ENCODE measurements at regions not wholly inside any gene's neighbourhood (a gene's known extent, or its start where the extent isn't known, plus 50 kb on each side); places are given as distances from the start of the nearest gene placed in this dataset.

DNA sequence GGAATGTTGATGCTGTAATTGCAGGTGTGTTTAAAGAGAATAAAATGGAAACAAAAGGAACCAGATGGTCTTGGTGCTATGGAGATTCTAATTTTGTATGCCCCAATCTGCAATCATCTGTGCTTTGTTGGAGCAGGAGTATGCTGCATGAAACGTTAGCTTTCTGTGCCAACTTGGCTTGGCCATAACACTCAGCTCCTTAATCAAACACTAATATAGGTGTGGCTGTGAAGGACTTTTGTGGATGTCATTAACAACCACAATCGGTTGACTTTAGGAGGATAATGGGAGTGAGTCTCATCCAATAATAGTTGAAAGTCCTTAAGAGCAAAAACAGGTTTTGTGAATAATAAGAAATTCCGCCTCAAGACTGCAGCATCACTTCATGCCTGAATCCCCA lies 399.2 kb downstream of the NLGN4X start:
- Histone ChIP-seq H3K27ac (no peak overlapping the region), H3K4me3 (no peak overlapping the region)

DNA sequence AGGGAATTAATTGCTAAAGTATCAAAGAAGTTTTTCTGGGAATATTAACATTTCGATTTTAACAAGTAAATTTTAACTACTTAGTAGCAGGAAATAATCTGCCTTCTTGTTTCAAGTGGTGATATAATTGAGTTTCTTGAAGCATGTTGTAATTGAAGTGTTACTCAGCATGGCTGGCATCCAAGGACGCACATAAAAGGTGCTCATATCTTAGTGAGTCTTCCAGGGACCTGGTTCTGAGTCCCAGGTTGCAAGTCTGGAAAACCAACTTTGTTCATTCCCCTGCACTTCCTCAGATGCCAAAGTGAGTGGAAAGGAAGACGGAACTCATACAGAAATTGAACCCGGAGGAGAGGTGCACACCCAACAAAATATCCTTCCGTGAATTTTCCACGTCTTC lies 399.6 kb downstream of the NLGN4X start:
- H3K27ac ChIP-seq, result no peak overlapping the region
- no peak overlapping the region for H3K4me3 ChIP-seq

DNA sequence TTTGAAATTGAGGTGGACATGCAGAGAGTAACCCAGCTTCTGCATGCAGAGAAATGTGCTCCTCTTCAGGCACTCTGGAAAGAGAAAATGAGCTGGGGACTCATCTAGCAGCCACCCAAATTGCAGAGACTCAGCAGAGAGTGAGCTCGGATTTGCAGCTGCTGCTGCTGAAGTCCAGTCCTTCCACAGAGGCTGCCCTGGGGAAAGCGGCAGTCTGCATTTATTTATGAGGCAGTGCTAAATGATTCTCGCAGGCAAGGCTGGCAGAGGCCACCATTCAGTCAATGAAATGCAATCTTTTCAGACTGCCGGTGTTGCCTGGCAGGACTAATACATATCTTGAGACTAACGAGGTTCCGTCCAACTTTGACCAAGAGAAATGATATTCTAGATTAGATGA lies 404.8 kb downstream of the NLGN4X start:
- no peak overlapping the region for H3K4me3 ChIP-seq

DNA sequence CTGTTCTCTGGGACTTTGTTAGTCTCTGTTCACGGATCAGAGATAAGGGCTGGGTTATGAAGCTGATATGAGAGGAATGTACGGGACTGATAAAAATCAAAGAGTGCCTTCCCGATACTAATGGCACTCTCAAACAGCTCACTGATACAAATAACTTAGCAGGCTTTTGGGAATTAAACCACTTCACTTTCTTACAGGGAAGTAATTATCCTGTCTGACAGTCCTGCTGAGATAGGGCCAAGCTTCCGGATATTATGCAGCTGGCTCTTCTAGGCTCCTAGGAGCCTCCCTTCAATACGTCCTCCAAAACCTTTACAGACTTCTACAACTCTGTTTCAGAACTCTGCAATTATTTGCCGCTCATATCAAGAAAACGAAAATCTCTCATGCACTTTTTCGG lies 418.0 kb downstream of the NLGN4X start:
- Histone ChIP-seq H3K4me3 (no peak overlapping the region), H3K27ac (no peak overlapping the region)

More for the DNA sequence above, 404.8 kb downstream of the NLGN4X start:
- no peak overlapping the region for H3K27ac ChIP-seq

DNA sequence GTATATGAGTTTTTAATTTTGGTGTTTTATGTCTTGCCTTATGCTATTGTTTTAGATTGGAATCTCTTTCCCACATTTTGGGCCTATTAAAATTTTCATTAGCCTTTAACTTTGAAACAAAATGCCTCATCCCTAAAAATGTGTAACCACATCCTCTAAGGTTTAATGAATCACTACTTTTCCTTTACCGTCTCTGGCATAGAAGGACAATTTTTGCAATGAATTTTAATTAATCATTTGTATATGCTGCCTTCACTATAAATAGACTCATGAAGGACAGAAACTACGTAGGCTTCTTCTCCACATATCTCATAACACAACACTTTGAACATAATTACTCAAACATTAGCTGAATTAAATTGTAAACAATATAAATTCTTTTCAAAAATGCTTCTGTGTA lies 421.5 kb downstream of the NLGN4X start:
- H3K4me3 ChIP-seq, result no peak overlapping the region
- H3K27ac ChIP-seq, result no peak overlapping the region

DNA sequence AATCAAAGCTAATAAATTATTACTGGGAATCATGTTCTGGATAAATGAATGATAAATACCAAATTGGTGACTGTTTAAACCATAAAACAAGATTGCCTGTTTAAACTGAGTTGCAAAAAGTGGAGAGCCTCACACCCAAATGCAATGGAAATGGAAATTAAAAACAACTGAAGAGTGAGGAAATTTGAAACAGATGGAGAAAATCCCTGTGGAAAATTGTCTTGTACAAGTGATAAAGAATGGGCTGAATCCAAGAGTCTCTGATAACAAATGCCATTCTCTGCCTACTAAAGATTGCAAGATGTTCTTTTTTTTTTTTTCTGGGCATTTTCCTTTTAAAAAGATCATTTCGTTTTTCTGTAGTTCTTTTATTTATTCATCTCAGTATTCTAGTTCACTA lies 426.3 kb downstream of the NLGN4X start:
- no peak overlapping the region for H3K4me3 ChIP-seq
- no peak overlapping the region for H3K27ac ChIP-seq

DNA sequence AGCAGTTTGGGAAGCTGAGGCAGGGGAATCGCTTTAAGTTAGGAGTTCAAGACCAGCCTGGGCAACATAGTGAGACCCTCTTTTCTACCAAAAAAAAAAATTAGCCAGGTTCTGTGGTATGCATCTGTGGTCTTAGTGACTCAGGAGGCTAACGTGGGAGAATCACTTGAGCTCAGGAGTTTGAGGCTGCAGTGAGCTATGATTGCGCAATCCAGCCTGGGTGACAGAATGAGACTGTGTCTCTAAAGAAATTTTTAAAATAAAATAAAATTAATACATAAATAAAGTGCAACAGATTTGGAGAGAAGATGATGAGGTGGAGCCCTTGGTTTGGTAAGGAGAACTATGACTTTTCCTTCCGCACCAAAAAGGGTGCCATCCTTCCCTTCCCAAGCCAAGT lies 436.9 kb downstream of the NLGN4X start:
- H3K4me3 ChIP-seq, result no peak overlapping the region
- no peak overlapping the region for H3K27ac ChIP-seq

DNA sequence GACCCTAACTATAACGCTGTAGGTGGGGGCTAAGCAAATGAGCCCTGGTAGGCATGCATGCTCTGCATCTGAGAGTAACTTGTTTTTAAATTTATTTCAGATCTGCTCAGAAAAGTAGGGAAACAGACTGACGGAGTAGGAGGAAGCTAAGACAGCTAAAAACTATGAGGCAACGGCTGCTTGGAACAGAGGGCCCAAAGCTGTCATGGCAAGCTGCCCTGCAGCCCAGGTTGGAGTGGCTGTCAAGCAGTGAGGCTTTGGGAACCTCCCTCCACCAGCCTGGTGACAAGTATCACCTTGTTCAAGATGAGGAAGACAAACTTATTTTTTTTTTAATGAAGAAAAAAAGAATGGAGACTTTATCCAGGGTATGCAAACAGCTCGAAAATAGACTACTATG lies 439.8 kb downstream of the NLGN4X start:
- no peak overlapping the region for H3K27ac ChIP-seq
- H3K4me3 ChIP-seq, result no peak overlapping the region

DNA sequence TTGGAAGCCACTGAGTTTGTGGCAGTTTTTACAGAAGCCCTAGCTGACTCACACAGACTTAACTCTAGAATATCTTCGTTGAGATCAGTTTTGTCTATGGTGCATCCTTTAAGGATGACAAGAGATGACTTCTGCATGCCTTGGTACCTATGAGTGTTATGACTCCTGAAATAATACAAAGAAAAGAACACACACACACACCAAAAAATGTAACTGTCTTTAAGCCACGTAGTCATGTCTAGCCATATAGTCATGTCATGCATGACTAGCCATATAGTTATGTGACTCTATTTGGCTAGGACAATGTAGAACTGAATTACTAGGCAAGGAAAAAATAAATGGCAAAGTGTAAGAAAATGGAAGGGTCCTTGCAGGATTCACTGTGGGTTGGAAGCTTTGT lies 447.8 kb downstream of the NLGN4X start:
- Histone ChIP-seq H3K4me3 (no peak overlapping the region), H3K27ac (no peak overlapping the region)

DNA sequence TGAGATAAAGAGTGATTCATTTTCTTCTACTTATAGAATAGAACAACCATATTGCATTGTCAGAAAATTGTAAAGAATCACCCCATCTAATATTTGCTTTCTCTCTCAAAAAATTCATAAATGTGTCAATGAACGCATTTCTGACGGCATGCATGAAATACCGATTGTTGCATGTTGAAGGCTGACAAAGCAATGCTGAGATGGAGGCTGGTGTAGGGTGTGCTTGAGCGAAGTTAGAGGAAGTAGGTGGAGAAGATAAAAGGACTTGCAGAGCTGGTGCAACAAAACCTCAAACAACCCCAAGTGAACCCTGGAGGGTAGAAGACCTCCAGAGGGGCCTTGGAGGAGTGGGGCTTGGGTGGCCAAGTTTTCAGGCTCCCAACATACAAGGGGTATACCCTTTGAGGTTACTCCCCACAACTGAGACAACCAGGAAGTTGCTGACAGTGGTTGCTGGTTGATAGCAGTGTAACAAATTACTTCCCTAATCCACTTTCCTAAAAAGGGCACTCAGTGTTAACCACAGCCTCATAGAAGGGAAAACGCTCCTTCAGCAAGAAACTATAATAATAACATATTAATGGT lies 452.7 kb downstream of the NLGN4X start:
- H3K27ac ChIP-seq, result no peak overlapping the region
- no peak overlapping the region for H3K4me3 ChIP-seq

DNA sequence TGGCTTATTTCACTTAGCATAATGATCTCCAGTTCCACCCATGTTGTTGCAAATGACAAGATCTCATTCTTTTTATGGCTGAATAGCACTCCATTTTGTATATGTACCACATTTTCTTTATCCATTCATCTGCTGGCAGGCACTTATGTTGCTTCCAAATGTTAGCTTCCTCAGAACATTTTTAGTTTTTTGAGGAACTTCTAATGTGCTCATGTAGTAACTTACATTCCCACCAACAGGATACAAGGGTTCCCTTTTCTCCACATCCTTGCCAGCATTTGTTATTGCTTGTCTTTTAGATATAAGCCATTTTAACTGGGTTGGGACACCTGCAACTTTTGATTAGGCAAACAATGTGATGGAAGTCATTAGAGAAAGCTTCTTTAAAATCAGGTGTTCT lies 454.2 kb downstream of the NLGN4X start:
- Histone ChIP-seq H3K4me3 (no peak overlapping the region), H3K27ac (no peak overlapping the region)

DNA sequence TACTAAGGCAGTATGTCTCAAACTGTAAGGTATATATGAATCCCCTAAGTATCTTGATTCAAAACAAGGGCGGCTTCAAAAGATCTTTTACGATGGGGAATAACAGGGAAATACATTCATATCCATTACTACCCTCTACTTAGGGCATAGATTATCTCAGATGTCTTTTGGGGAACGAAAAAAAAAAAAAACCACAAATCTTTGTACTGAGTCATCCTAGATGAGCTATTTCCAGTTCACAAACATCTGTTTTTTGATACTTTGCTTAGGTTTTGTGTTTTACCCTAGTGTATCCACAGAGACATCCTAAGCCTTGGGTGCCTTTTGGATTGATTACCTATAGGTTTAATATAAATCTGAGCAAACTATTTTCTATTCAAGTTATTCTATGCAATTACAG lies 457.2 kb downstream of the NLGN4X start:
- Histone ChIP-seq H3K4me3 (no peak overlapping the region), H3K27ac (no peak overlapping the region)

DNA sequence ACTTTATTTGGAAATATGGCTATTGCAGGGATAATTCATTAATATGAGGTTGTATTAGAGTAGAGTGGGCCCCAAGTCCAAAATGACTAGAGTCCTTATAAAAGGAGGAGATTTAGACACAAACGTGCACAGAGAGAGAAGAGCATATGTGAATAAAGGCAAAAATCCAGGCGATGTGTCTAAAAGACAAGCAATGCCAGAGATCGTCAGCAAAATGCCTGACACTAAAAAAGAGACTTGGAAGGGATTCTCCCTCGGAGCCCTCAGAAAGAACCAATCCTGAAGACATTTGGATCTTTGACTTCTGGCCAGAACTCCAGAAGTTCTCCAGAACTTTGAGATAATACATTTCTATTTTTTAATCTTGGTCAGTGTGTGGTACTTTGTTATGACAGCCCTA lies 472.1 kb downstream of the NLGN4X start:
- Histone ChIP-seq H3K27ac (no peak overlapping the region), H3K4me3 (no peak overlapping the region)

DNA sequence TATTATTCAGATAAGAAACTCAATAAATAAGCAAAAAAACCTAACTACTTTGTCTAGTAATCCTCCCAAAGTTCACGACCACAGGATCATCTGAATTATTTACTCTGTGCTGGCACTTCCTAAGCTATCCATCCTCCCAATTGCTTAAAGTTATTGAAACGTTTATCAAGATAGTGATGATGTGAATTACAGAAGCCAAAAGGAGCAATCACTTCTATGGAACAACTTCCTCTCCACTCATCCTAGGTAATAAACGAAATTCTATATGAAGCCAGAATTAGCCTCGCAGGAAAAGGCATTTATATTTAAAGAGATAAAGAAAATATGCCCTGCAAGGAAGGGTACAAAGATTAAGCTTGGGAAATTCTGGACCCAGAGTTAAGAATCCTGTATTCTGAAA lies 475.4 kb downstream of the NLGN4X start:
- no peak overlapping the region for H3K27ac ChIP-seq
- no peak overlapping the region for H3K4me3 ChIP-seq

DNA sequence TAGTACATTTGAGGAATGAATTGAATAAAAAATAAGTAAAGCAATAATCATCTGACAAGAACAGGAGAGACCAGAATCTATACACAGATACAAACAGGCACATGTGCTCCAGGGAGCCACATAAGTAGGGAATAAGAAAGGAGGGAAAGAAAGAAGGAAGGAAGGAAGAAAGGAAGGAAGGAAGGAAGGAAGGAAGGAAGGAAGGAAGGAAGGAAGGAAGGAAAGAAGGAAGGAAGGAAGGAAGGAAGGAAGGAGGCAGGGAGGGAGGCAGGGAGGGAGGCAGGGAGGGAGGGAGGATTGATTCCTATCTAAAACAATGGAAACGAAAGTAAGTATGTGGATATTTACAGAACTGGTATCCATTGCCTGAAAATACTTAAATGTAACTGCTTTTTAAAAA lies 475.8 kb downstream of the NLGN4X start:
- Histone ChIP-seq H3K4me3 (no peak overlapping the region), H3K27ac (no peak overlapping the region)

DNA sequence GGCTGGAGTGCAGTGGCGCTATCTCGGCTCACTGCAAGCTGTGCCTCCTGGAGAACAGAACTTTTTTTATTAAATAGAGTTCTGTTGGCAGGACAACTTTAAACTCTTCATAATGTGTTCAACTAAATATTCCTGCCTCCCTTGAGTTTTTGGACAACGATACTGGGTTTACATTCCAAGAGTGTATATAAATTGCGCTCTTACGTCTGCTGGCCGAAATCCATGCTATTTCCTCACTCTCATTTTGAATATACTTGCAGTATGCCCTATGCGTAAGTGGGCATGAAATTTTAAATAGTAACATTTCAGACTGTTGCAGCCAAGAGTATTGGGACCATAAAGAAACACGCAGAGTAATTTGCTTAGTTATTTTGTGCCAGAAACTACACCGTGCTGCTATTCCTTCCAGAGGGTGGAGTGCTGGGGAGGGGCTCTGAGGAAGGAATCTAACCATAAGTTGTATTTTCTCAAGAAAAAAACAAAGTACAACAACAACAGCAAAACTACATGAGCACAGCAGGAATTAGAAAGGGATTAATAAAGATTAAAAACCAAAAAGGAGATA lies 480.0 kb downstream of the NLGN4X start:
- no peak overlapping the region for H3K4me3 ChIP-seq
- H3K27ac ChIP-seq, result no peak overlapping the region

DNA sequence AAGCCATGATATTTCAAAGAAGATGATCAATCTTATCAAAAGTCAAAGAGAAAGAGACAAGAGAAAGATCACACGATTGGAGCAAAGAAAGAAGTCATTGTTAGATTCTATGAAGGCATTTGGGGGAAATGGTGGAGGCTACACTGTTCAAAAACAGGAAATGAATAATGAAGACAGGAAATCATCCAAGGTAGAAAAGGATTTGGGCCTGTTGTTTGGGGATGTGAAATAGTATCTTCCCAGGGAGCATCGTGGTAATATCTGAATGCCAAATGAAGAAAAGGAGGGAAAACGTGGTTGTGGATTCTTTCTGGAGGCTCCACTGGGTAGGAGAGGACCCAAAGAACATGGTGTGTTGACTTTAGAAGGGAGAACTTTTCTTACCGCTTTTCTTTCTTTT lies 482.4 kb downstream of the NLGN4X start:
- Histone ChIP-seq H3K27ac (no peak overlapping the region), H3K4me3 (no peak overlapping the region)

DNA sequence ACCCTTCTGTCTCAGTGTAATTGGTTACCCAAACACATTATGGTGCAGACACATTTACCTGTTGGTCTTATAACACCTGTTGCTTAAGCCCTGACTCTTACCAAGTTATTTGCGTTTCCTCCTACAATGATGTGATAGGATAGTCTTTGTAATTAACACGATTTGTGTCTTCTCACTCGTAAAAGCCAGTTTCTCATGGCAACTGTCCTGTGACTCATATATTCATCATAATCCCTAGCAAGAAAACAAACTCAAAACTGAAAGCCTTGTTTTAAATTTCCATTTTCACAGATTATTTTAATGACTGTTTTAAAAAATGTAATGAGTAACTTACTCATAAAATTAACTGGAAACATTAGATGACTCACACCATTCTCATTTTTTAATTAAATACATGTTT lies 495.2 kb downstream of the NLGN4X start:
- no peak overlapping the region for H3K4me3 ChIP-seq
- no peak overlapping the region for H3K27ac ChIP-seq

DNA sequence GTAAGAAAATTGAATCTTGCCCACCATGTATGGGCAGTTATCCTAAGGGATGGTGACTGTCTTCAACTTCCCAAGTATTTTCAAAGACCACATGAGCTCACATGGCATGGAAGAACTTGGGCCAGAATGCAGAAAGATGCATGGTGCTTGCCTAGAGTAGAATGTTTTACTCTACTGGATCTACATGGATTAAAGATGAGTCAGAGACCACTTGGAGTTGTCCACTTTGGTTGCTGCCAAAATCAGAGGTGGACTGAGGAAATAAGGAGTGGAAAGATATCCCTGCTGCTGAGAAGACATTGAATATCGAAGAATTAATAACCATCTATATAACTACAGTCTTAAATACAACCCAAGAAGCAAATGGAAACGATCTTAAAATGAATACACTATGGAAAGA lies 498.1 kb downstream of the NLGN4X start:
- Histone ChIP-seq H3K27ac (no peak overlapping the region), H3K4me3 (no peak overlapping the region)

DNA sequence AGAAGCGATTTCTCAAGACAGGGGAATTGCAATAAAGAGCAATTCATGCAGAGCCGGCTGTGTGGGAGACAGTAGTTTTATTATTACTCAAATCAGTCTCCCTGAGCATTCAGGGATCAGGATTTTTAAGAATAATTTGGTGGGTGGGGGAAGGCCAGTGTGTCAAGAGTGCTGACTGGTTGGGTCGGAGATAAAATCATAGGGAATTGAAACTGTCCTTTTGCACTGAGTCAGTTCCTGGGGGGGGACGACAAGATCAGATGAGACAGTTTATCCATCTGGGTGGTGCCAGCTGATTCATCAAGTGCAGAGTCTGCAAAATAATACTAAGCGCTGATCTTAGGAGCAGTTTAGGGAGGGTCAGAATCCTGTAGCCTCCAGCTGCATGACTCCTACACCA lies 502.4 kb downstream of the NLGN4X start:
- peak overlapping the region in 1 of 21 experiments; percentile 12 for H3K27ac ChIP-seq

DNA sequence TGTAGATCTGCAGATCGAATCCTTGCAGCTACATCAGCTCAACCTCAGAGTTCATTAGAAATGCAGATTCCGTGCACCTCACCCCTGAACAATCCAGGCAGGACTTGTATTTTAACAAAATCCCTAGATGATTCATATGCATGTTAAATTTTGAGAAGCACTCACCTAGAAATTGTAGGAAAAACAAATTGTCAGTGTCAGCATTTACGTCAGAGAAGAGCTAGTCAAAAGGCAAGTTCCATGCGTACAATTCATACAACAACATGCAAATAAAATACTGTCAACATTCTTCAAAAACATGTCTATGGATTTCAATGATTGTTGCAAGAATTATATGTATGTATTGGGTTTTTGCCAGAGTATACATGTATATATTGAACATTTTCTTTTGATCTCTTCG lies 504.5 kb downstream of the NLGN4X start:
- Histone ChIP-seq H3K27ac (no peak overlapping the region), H3K4me3 (no peak overlapping the region)

More for the DNA sequence above, 502.4 kb downstream of the NLGN4X start:
- H3K4me3 ChIP-seq, result no peak overlapping the region

DNA sequence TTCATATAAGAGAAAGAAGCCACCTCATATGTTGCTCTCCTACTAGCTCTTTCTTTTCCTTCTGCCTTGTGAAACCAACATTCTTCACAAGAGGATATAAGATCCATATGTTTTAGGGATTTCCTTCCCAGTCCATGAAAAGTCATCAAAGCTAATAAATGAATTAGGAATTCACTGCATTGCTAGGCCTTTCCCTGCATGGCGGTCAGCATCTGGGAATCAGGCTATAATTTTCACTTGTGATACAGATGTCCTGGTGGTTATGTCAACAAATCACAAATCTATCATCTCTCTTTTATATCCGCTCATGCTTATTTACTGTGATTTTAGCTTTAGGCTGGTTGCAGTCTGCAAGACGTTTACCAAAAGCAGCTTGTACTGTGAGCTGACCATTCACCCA lies 510.0 kb downstream of the NLGN4X start:
- Histone ChIP-seq H3K27ac (no peak overlapping the region), H3K4me3 (no peak overlapping the region)
